Suprapubic skin (tissue), 4 donors: ENCODE measurements at regions not wholly inside any gene's neighbourhood (a gene's known extent, or its start where the extent isn't known, plus 50 kb on each side); places are given as distances from the start of the nearest gene placed in this dataset.

Experiments used
- DNase-seq, 2 donors: peaks; one replicate each; pipeline ENCODE4 v3.0.0-alpha.2; 2019; ENCODE audit warnings: low spot score in 2 of 2
- H3K27ac ChIP-seq: fragments of 200-600 bp; sonication (generic); one replicate; pipeline ENCODE4 v1.5.1; 2019
- H3K27me3 ChIP-seq: fragments of 200-600 bp; sonication (generic); one replicate; pipeline ENCODE4 v1.5.1; 2019
- H3K36me3 ChIP-seq: fragments of 200-600 bp; sonication (generic); one replicate; pipeline ENCODE4 v1.5.1; 2019
- H3K4me1 ChIP-seq: fragments of 200-600 bp; sonication (generic); one replicate; pipeline ENCODE4 v1.5.1; 2019
- H3K4me3 ChIP-seq: fragments of 200-600 bp; sonication (generic); one replicate; pipeline ENCODE4 v1.5.1; 2019; ENCODE audit warnings: mild to moderate bottlenecking
- H3K9me3 ChIP-seq: fragments of 200-600 bp; sonication (generic); one replicate; pipeline ENCODE4 v1.5.1; 2019
- CTCF ChIP-seq, 2 donors: fragments of 200-600 bp in 1 of 2; fragments of 450-650 bp in 1 of 2; sonication (generic) in 1 of 2; IDR thresholded peaks; one replicate each; pipeline ENCODE4 v1.5.1; 2016 to 2019; ENCODE audit warnings: antibody characterized with exemption in 2 of 2, mild to moderate bottlenecking in 1 of 2, moderate library complexity in 1 of 2
- EP300 ChIP-seq: sonication (generic); formaldehyde crosslinking; IDR thresholded peaks from one replicate; pipeline ENCODE4 v1.6.1; 2017; ENCODE audit warnings: antibody characterized with exemption
- POLR2A ChIP-seq, 2 donors: fragments of 450-650 bp; IDR thresholded peaks; one replicate each; pipeline ENCODE4 v1.6.1; 2017; ENCODE audit warnings: antibody characterized with exemption in 2 of 2, mild to moderate bottlenecking in 2 of 2, moderate library complexity in 2 of 2
- POLR2AphosphoS5 ChIP-seq, 3 donors: sonication (generic); formaldehyde crosslinking; IDR thresholded peaks; one replicate each; pipeline ENCODE4 v1.6.1; 2017; ENCODE audit warnings: antibody characterized with exemption in 3 of 3
- WGBS: methylation state at CpG from one replicate; pipeline ENCODE4 v1.1.5; 2018; 5-methylcytosine and 5-hydroxymethylcytosine counted together

GRCh38 chr22:25404556-25404927 lies 159.9 kb upstream of the GRK3 start:
- Histone ChIP-seq H3K27me3 (no peaks in the 10 kb centered on the region), H3K27ac (peak overlapping the region; percentile 73), H3K4me1 (peaks cover 47% of the 10 kb centered on the region), H3K9me3 (no peaks in the 10 kb centered on the region), H3K4me3 (peak overlapping the region; percentile 63), H3K36me3 (no peaks in the 10 kb centered on the region)
- peak in 1 of 2 donors; percentile 74 for DNase-seq
- TF ChIP-seq CTCF (IDR thresholded peaks at IDR 0.05) (no peak), POLR2A (IDR thresholded peaks at IDR 0.05) (no peak), EP300 (no peak), POLR2AphosphoS5 (IDR thresholded peaks at IDR 0.05) (no peak)
- WGBS: no CpG with 5 or more reads among the region's 36 CpGs

- peak overlapping the region; percentile 63 for H3K4me3 ChIP-seq
- TF ChIP-seq EP300 (no peak), POLR2A (IDR thresholded peaks at IDR 0.05) (peak in 1 of 2 donors; percentile 71)
- H3K27me3 ChIP-seq: no peaks in the 10 kb centered on the region
- H3K36me3 ChIP-seq: no peaks in the 10 kb centered on the region
- peak in 1 of 2 donors; percentile 79 for DNase-seq
- H3K27ac ChIP-seq: peak overlapping the region; percentile 73
- WGBS: no CpG with 5 or more reads among the region's 117 CpGs
- H3K4me1 ChIP-seq: peaks cover 46% of the 10 kb centered on the region
- no peaks in the 10 kb centered on the region for H3K9me3 ChIP-seq
Observed at GRCh38 chr22:25404928-25405816, 159.3 kb upstream of the GRK3 start.

- 68% methylated on average over 18 of the region's 19 CpGs for WGBS
Observed at GRCh38 chr22:25405841-25406509, 158.5 kb upstream of the GRK3 start.

GRCh38 chr22:25406510-25407210 lies 157.8 kb upstream of the GRK3 start:
- Histone ChIP-seq H3K27ac (no peak overlapping the region), H3K9me3 (no peaks in the 10 kb centered on the region), H3K4me3 (no peak overlapping the region), H3K4me1 (peaks cover 33% of the 10 kb centered on the region), H3K36me3 (no peaks in the 10 kb centered on the region), H3K27me3 (no peaks in the 10 kb centered on the region)
- DNase-seq: peak in 1 of 2 donors; percentile 67
- TF ChIP-seq POLR2A (IDR thresholded peaks at IDR 0.05) (no peak), EP300 (no peak), POLR2AphosphoS5 (IDR thresholded peaks at IDR 0.05) (no peak), CTCF (IDR thresholded peaks at IDR 0.05) (no peak)
- WGBS: 86% methylated on average over 10 of the region's 10 CpGs

More at GRCh38 chr22:25405841-25406509, 158.5 kb upstream of the GRK3 start:
- Histone ChIP-seq H3K9me3 (no peaks in the 10 kb centered on the region), H3K36me3 (no peaks in the 10 kb centered on the region), H3K27ac (peak overlapping the region; percentile 73), H3K4me3 (peak overlapping the region; percentile 63), H3K27me3 (no peaks in the 10 kb centered on the region), H3K4me1 (peaks cover 38% of the 10 kb centered on the region)
- no peak for TF ChIP-seq POLR2AphosphoS5 (IDR thresholded peaks at IDR 0.05)
- TF ChIP-seq EP300: no peak
- no peak for TF ChIP-seq POLR2A (IDR thresholded peaks at IDR 0.05)
- no peak for TF ChIP-seq CTCF (IDR thresholded peaks at IDR 0.05)
- peak in 1 of 2 donors; percentile 57 for DNase-seq

- Histone ChIP-seq H3K4me3 (no peak overlapping the region), H3K4me1 (peaks cover 26% of the 10 kb centered on the region), H3K27ac (no peak overlapping the region), H3K9me3 (no peaks in the 10 kb centered on the region), H3K36me3 (no peaks in the 10 kb centered on the region), H3K27me3 (no peaks in the 10 kb centered on the region)
- no peak for TF ChIP-seq POLR2A (IDR thresholded peaks at IDR 0.05)
- TF ChIP-seq EP300: no peak
- no peak for TF ChIP-seq CTCF (IDR thresholded peaks at IDR 0.05)
- TF ChIP-seq POLR2AphosphoS5 (IDR thresholded peaks at IDR 0.05): no peak
- WGBS: 95% methylated on average over 11 of the region's 11 CpGs
- peak in 1 of 2 donors; percentile 31 for DNase-seq
Observed at GRCh38 chr22:25407226-25407858, 157.1 kb upstream of the GRK3 start.
